Smooth muscle cell (in vitro differentiated cells): ENCODE measurements at regions not wholly inside any gene's neighbourhood (a gene's known extent, or its start where the extent isn't known, plus 50 kb on each side); places are given as distances from the start of the nearest gene placed in this dataset.

Experiments used
- DNase-seq: peaks from one replicate; lab custom pipeline; 2025; ENCODE audit not compliant: unreplicated experiment; lab: John Stamatoyannopoulos, UW
- H2AFZ ChIP-seq: fragments of 200-600 bp; sonication (generic); 2 replicates; pipeline ENCODE4 v1.6.0; 2016; ENCODE audit warnings: antibody characterized with exemption, low read depth, mild to moderate bottlenecking
- H3F3A ChIP-seq: fragments of 200-600 bp; sonication (generic); 2 replicates; pipeline ENCODE4 v1.6.0; 2017; ENCODE audit warnings: antibody characterized with exemption, low read depth
- H3K27ac ChIP-seq: fragments of 200-600 bp; sonication (generic); 2 replicates; pipeline ENCODE4 v1.5.1; 2016; ENCODE audit warnings: low read depth, mild to moderate bottlenecking
- H3K27me3 ChIP-seq: fragments of 200-600 bp; sonication (generic); 2 replicates; pipeline ENCODE4 v1.6.1; 2016; ENCODE audit warnings: low read depth, mild to moderate bottlenecking
- H3K36me3 ChIP-seq: fragments of 200-600 bp; sonication (generic); 2 replicates; pipeline ENCODE4 v1.5.1; 2016; ENCODE audit warnings: low read depth
- H3K4me1 ChIP-seq: fragments of 200-600 bp; sonication (generic); 2 replicates; pipeline ENCODE4 v1.5.1; 2016; ENCODE audit warnings: low read depth
- H3K4me2 ChIP-seq: fragments of 200-600 bp; sonication (generic); 2 replicates; pipeline ENCODE4 v1.6.0; 2016; ENCODE audit warnings: mild to moderate bottlenecking
- H3K4me3 ChIP-seq: fragments of 200-600 bp; sonication (generic); 2 replicates; pipeline ENCODE4 v1.5.1; 2016; ENCODE audit warnings: mild to moderate bottlenecking
- H3K79me2 ChIP-seq: fragments of 200-600 bp; sonication (generic); 2 replicates; pipeline ENCODE4 v1.6.0; 2016; ENCODE audit warnings: low read depth, mild to moderate bottlenecking
- H3K9ac ChIP-seq: fragments of 200-600 bp; sonication (generic); 2 replicates; pipeline ENCODE4 v1.6.0; 2016; ENCODE audit warnings: low read depth
- H3K9me3 ChIP-seq: fragments of 200-600 bp; sonication (generic); replicated peaks from 2 replicates; pipeline ENCODE4 v1.5.1; 2016; ENCODE audit warnings: low read depth
- H4K20me1 ChIP-seq: fragments of 200-600 bp; sonication (generic); 2 replicates; pipeline ENCODE4 v1.6.0; 2016; ENCODE audit warnings: low read depth
- CTCF ChIP-seq: fragments of 200-600 bp; sonication (generic); IDR thresholded peaks from 2 replicates; pipeline ENCODE4 v1.5.1; 2017; ENCODE audit warnings: borderline replicate concordance, mild to moderate bottlenecking, antibody characterized with exemption; ENCODE audit not compliant: insufficient read depth, poor library complexity, severe bottlenecking
- WGBS: methylation state at CpG from one replicate; pipeline ENCODE4 v1.1.7; 2016; ENCODE audit warnings: low lambda C conversion rate; 5-methylcytosine and 5-hydroxymethylcytosine counted together

- no peak for TF ChIP-seq CTCF
- no peak overlapping the region for H3K4me3 ChIP-seq
- DNase-seq = no peak
Observed at GRCh38 chr17:73943416-73944110, 259.9 kb upstream of the RPL38 start.

GRCh38 chr17:73944366-73944765 is 259.1 kb upstream of the RPL38 start:
- no peak for DNase-seq
- no peak for TF ChIP-seq CTCF
- Histone ChIP-seq H3K27ac (no peak overlapping the region), H3K4me2 (no peak overlapping the region), H3F3A (no peaks in the 10 kb centered on the region), H3K4me3 (no peak overlapping the region), H3K9me3 (no peaks in the 10 kb centered on the region), H3K9ac (no peak overlapping the region), H3K79me2 (no peaks in the 10 kb centered on the region), H3K36me3 (no peaks in the 10 kb centered on the region), H3K4me1 (no peaks in the 10 kb centered on the region), H4K20me1 (no peaks in the 10 kb centered on the region), H2AFZ (no peak overlapping the region), H3K27me3 (peaks cover 7% of the 10 kb centered on the region)
- WGBS = 87% methylated on average over 5 of the region's 5 CpGs

More at GRCh38 chr17:73943416-73944110, 259.9 kb upstream of the RPL38 start:
- Histone ChIP-seq H4K20me1 (no peaks in the 10 kb centered on the region), H3K4me1 (no peaks in the 10 kb centered on the region), H3K9me3 (no peaks in the 10 kb centered on the region), H3K9ac (no peak overlapping the region), H3K4me2 (no peak overlapping the region), H3F3A (no peaks in the 10 kb centered on the region), H3K79me2 (no peaks in the 10 kb centered on the region), H3K27ac (no peak overlapping the region), H2AFZ (no peak overlapping the region), H3K36me3 (no peaks in the 10 kb centered on the region), H3K27me3 (peaks cover 7% of the 10 kb centered on the region)
- WGBS = 76% methylated on average over 7 of the region's 7 CpGs

GRCh38 chr17:73947281-73947965 is 256.1 kb upstream of the RPL38 start:
- Histone ChIP-seq H3K9ac (no peak overlapping the region), H3K4me2 (no peak overlapping the region), H3K9me3 (no peaks in the 10 kb centered on the region), H3F3A (no peaks in the 10 kb centered on the region), H3K4me3 (no peak overlapping the region), H3K4me1 (peaks cover 2% of the 10 kb centered on the region), H4K20me1 (no peaks in the 10 kb centered on the region), H3K79me2 (no peaks in the 10 kb centered on the region), H3K36me3 (no peaks in the 10 kb centered on the region), H3K27me3 (peaks cover 4% of the 10 kb centered on the region), H3K27ac (no peak overlapping the region), H2AFZ (no peak overlapping the region)
- TF ChIP-seq CTCF = no peak
- no peak for DNase-seq
- WGBS = 95% methylated on average over 11 of the region's 13 CpGs
